DOHH2 (cell line): ENCODE measurements at regions not wholly inside any gene's neighbourhood (a gene's known extent, or its start where the extent isn't known, plus 50 kb on each side); places are given as distances from the start of the nearest gene placed in this dataset.

Experiments used
- CTCF ChIP-seq: fragments of 200-600 bp; sonication (generic); IDR thresholded peaks from one replicate; pipeline ENCODE4 v1.5.1; 2014; ENCODE audit warnings: antibody characterized with exemption, mild to moderate bottlenecking, low read depth, low read length; ENCODE audit not compliant: poor library complexity, severe bottlenecking
- EZH2phosphoT487 ChIP-seq: fragments of 200-600 bp; sonication (generic); IDR thresholded peaks from 2 replicates; pipeline ENCODE4 v1.6.1; 2017; ENCODE audit warnings: borderline replicate concordance, mild to moderate bottlenecking, antibody characterized with exemption, low read length, moderate library complexity, mixed read lengths

- TF ChIP-seq CTCF (no peak), EZH2phosphoT487 (no peak)
Measured at GRCh38 chr3:89572261-89572660, 464.8 kb downstream of the EPHA3 start.
